Stimulated activated CD4-positive, alpha-beta T cell treated with anti-CD3 and anti-CD28 coated beads, Interleukin-4, amount 100 ng/mL, for 1 hour (primary cell): ENCODE measurements at regions not wholly inside any gene's neighbourhood (a gene's known extent, or its start where the extent isn't known, plus 50 kb on each side); places are given as distances from the start of the nearest gene placed in this dataset.

ENCODE experiments used
- DNase-seq: peaks from one replicate; pipeline ENCODE4 v3.0.0-alpha.2; 2020

- DNase-seq: no peak
These were observed 570.1 kb downstream of the VRK1 start for GRCh38 chr14:97367278-97367677.

DNA sequence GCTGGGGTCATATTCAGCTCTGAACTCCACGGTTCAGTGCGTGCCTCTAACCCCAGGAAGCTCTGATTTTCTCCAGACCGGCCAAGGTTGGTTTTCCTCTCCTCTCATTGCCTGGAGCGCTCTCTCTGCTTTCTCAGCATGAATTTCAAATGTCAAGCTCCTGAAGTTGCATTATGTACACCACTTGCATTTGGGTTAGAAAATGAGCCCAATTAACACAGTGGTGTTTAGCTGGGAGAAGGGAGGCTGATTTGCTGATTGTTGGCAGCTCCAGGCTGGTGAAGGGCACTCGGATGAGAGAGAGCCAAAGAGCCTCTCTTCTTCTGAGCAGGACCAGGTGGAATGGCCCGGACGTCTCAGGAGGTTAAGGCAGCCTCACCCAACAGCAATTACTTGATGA lies 570.9 kb downstream of the VRK1 start:
- DNase-seq: no peak

GRCh38 chr14:97368900-97369564 lies 571.9 kb downstream of the VRK1 start:
- no peak for DNase-seq

DNA sequence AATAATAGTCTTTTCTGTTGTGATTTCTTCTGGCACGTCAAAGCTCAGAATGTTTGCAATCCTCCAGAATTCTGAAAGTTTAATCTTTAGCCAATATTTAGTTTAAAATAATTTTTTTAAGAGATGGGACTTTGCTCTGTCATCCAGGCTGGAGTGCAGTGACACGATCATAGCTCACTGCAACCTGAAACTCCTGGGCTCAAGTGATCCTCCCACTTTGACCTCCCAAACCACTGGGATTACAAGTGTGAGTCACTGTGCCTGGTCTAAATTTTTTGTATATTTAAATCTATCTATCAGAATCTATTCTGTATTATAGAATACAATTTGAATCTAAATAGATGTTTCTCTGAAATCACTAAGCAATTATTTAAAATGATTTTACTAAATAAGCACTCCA lies 572.7 kb downstream of the VRK1 start:
- DNase-seq: no peak

- no peak for DNase-seq
These were observed 579.1 kb downstream of the VRK1 start for GRCh38 chr14:97376310-97376709.

- DNase-seq: no peak
These were observed 580.4 kb downstream of the VRK1 start for GRCh38 chr14:97377550-97377949.

DNA sequence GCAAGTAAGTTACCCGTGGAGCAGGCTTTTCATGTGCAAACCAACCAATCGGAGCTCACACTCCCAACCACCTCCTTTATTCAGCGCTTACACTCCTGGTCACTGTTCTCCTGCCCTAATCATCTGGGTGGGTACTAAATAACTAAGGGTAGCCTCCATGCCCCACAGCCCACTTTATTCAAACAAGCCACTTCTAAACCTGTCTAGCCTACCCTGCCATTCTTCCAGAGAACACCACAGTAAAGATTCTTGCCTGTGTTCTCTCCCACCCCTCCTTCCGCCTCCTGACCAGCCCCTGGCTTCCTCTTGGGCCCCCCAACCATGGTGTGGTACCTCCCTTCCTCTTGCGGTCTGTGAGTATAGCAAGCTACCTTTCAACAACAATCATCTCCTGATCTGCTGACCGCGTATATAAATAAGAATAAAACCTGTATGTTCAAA lies 581.9 kb downstream of the VRK1 start:
- DNase-seq: no peak

GRCh38 chr14:97380539-97380941 lies 583.4 kb downstream of the VRK1 start:
- peak; percentile 67 for DNase-seq

- DNase-seq: no peak
These were observed 584.1 kb downstream of the VRK1 start for GRCh38 chr14:97381309-97381708.

DNA sequence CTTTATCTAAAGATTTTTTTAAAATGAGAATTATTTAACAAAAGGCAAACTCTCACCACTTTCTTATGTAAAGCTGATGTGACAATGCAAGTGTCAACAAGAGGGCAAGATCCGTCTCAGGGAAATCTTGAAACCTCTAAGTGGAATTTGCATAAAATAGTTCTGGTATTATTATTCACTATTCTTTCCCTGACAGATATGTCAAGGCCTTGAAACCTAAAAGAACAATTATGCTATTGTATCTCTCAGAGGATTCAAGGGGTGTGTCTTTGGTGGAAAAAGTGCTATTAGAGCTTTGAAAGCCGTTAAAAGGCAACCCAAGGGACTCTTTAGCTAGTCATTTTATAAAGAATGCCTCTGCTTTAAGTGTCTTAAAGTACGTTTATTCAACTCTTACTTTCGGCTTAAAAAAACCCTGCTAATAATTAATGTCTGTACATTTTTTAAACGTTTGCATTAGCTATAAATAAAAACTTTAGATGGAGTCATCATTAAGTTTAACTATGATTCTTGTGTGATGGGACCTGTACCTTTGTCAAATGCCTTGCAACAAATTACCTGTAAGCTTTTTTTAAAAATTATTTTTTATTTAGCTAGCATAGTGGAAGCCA lies 585.5 kb downstream of the VRK1 start:
- no peak for DNase-seq

- DNase-seq: no peak
These were observed 588.5 kb downstream of the VRK1 start for GRCh38 chr14:97385727-97386126.

GRCh38 chr14:97387252-97387874 lies 590.2 kb downstream of the VRK1 start:
- DNase-seq: no peak

GRCh38 chr14:97388408-97388807 lies 591.2 kb downstream of the VRK1 start:
- no peak for DNase-seq

- no peak for DNase-seq
These were observed 593.0 kb downstream of the VRK1 start for GRCh38 chr14:97390096-97390724.

- no peak for DNase-seq
These were observed 596.1 kb downstream of the VRK1 start for GRCh38 chr14:97393244-97393643.

GRCh38 chr14:97395068-97395467 lies 597.9 kb downstream of the VRK1 start:
- no peak for DNase-seq

DNA sequence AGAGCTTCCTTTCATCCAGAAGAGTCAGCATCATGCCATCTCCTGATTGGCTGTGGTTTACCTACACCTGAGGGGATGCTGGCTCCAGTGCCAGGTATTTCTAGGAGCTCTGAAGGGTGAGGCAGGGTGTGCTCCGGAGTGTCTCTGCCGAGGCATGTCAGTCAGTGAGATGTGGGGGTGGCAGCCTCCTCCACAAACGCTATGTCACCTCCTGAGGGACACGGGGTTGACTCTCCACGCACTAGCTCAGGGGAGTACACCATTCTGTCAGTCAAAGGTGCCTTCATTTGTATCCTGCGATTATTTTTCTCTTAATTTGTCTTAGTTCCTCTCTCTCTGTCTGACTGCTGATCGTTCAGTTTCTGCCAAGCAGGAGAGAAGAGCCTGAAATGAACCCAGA lies 604.5 kb downstream of the VRK1 start:
- no peak for DNase-seq

GRCh38 chr14:97402279-97402678 lies 605.1 kb downstream of the VRK1 start:
- DNase-seq: no peak

- no peak for DNase-seq
These were observed 610.7 kb downstream of the VRK1 start for GRCh38 chr14:97407701-97408407.

GRCh38 chr14:97408503-97408902 lies 611.3 kb downstream of the VRK1 start:
- no peak for DNase-seq

DNA sequence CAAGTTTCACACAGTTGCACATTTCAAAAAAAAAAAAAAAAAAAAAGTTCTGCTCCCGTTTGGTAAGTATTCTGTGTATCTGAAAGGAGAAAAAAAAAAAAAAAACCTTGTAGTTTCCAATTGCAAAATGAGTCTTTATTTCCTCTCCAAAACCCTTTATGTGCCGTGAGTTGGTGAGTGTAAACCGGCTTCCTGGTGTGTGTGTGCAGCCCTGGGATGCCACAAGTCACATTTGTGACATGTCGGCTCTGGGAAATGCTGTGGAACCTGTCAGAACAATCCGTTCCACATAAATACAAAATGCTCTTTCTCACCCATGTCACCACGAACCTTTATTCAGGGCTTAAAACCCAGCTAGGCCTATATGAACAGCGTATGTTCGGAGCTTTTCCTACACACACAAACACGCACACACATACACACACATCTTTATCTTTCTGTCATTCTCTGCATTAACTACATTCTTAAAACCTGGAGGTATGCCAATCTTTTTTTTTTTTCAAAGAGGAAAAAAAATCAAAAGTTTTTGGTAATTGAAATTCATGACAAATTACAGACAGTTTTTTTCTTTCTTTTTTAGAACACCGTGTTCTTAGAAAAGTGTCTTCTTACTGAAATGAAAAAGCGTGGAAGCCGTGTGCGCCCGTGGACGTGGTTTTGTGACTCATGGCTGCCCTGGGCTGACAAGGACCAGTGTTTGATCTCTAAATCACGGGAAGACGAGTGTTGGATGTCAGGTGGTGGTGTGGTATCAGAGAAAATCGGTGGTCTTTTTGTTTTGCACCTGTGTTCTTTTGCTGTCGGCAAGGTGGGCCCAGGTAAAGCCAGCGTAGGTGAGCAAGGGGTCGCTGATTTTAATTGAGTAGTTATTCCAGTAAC lies 612.0 kb downstream of the VRK1 start:
- peak; percentile 39 for DNase-seq
